SK-N-MC (cell line): ENCODE measurements at regions not wholly inside any gene's neighbourhood (a gene's known extent, or its start where the extent isn't known, plus 50 kb on each side); places are given as distances from the start of the nearest gene placed in this dataset.
A peak's percentile ranks its signal among the peaks of the same experiment; 100 is the strongest.
"Not testable (repeated sequence)": the region's sequence is repeated elsewhere in the genome, so short reads cannot be mapped to it uniquely, and the experiment has no call there.

ENCODE experiments used
- DNase-seq: peaks from one replicate; pipeline ENCODE4 v3.0.0-alpha.2; 2011; ENCODE audit warnings: low read depth, low spot score
- H3K27ac ChIP-seq: fragments of 200-600 bp; sonication (generic); 2 replicates; pipeline ENCODE4 v1.5.1; 2016; ENCODE audit warnings: mixed run types
- H3K36me3 ChIP-seq: fragments of 200-600 bp; sonication (generic); 2 replicates; pipeline ENCODE4 v1.6.1; 2017; ENCODE audit warnings: antibody characterized with exemption, low read length, mixed read lengths; ENCODE audit not compliant: insufficient read depth
- H3K4me3 ChIP-seq: fragments of 200-600 bp; sonication (generic); 2 replicates; pipeline ENCODE4 v1.5.1; 2016
- H3K9ac ChIP-seq: fragments of 200-600 bp; sonication (generic); 2 replicates; pipeline ENCODE4 v1.8.0; 2017; ENCODE audit warnings: mixed run types, mixed read lengths; ENCODE audit not compliant: insufficient read length
- H3K9me3 ChIP-seq: fragments of 200-600 bp; sonication (generic); 2 replicates; pipeline ENCODE4 v1.6.1; 2017; ENCODE audit warnings: low read depth, mild to moderate bottlenecking, antibody characterized with exemption, low read length, moderate library complexity, mixed read lengths
- EZH2 ChIP-seq: fragments of 200-600 bp; sonication (generic); IDR thresholded peaks from one replicate; pipeline ENCODE4 v1.6.1; 2017; ENCODE audit warnings: antibody characterized with exemption
- FOXP2 ChIP-seq: optimal IDR thresholded peaks from 2 replicates; pipeline ENCODE3; 2011; ENCODE audit warnings: mild to moderate bottlenecking, moderate library complexity; ENCODE audit not compliant: insufficient read depth; ENCODE audit errors: extremely low read length, control extremely low read depth
- POLR2AphosphoS5 ChIP-seq: IDR thresholded peaks from 2 replicates; pipeline ENCODE4 v1.6.1; 2012; ENCODE audit warnings: mild to moderate bottlenecking, low read depth, low read length, borderline replicate concordance

DNA sequence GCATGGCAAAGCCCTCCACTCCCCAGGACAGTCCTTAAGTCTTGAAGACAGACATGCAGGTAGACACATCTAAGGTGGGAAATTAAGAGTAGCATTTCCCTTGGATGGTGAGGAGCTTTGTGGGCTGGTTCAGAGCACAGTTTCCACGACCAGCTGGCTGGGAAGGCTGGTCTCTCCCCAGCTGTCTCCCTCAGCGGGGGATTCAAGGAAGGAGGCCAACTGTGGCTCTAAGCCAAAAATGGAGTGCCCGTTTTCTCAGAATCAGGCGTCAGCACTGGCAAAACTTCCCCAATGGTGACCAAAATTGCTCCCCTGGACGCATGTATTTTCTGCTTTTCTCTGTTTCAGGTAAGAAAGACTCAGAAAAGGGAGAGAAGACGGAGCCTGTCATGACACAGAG is 230.6 kb upstream of the FZD8 start:
- no peak for DNase-seq
- no peak overlapping the region for H3K4me3 ChIP-seq
- no peaks in the 10 kb centered on the region for H3K9me3 ChIP-seq
- H3K36me3 ChIP-seq = no peaks in the 10 kb centered on the region
- H3K27ac ChIP-seq = peak overlapping the region; percentile 82
- TF ChIP-seq POLR2AphosphoS5 (no peak), EZH2 (no peak), FOXP2 (no peak)
- H3K9ac ChIP-seq = no peak overlapping the region

DNA sequence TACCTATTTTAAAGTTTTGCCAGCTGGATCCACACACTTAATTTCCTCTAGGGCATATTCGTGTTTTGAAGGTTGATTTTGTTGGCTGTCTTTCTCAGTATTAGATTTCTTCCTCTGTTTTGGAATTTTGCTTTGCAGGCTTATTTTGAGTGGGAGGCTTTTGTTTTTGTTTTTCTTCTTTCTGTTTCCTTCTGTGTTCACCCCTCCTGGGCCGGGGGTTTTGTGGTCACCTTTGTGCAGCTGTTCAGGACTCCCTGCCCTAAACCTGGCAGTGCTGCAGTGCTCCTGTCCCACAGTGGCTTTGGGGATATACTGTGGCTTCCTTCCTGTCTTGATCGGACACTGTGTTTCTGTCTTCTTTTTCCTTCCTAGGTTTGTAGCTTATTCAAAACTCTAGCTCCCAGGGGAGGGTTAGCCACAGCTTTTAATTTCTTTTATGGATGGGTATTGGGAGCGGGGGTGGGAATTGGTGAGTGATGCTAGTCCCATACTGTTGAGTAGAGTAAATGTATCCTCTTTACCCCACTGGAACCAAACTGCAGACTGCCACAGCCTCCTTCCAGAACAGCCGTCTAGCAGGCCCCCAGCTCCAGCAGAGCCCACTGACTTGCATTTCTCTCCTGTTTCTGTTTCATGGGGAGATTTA is 228.7 kb upstream of the FZD8 start:
- H3K9me3 ChIP-seq = no peaks in the 10 kb centered on the region
- no peaks in the 10 kb centered on the region for H3K36me3 ChIP-seq
- TF ChIP-seq FOXP2 (no peak), EZH2 (no peak), POLR2AphosphoS5 (no peak)
- H3K27ac ChIP-seq = peak overlapping the region; percentile 82; the same call in 1 of the 2 replicates
- no peak for DNase-seq
- H3K4me3 ChIP-seq = no peak overlapping the region
- H3K9ac ChIP-seq = no peak overlapping the region

- H3K4me3 ChIP-seq, H3K9me3 ChIP-seq, DNase-seq: not testable (repeated sequence)
Observed at GRCh38 chr10:35858676-35859283, 216.7 kb upstream of the FZD8 start.

GRCh38 chr10:35857860-35858259 is 215.8 kb upstream of the FZD8 start:
- H3K9me3 ChIP-seq = no peaks in the 10 kb centered on the region
- TF ChIP-seq EZH2 = no peak
- TF ChIP-seq POLR2AphosphoS5 = no peak
- TF ChIP-seq FOXP2 = no peak
- H3K4me3 ChIP-seq = no peak overlapping the region
- no peak for DNase-seq
- no peak overlapping the region for H3K27ac ChIP-seq
- H3K36me3 ChIP-seq = no peaks in the 10 kb centered on the region
- H3K9ac ChIP-seq = no peak overlapping the region

More at GRCh38 chr10:35858676-35859283, 216.7 kb upstream of the FZD8 start:
- not testable (repeated sequence) for H3K27ac ChIP-seq, H3K36me3 ChIP-seq, H3K9ac ChIP-seq

GRCh38 chr10:35855155-35855947 is 213.3 kb upstream of the FZD8 start:
- no peaks in the 10 kb centered on the region for H3K9me3 ChIP-seq
- H3K4me3 ChIP-seq = no peak overlapping the region
- TF ChIP-seq EZH2 (no peak), FOXP2 (no peak)
- DNase-seq = no peak
- H3K9ac ChIP-seq = no peak overlapping the region
- no peak overlapping the region for H3K27ac ChIP-seq
- H3K36me3 ChIP-seq = no peaks in the 10 kb centered on the region

DNA sequence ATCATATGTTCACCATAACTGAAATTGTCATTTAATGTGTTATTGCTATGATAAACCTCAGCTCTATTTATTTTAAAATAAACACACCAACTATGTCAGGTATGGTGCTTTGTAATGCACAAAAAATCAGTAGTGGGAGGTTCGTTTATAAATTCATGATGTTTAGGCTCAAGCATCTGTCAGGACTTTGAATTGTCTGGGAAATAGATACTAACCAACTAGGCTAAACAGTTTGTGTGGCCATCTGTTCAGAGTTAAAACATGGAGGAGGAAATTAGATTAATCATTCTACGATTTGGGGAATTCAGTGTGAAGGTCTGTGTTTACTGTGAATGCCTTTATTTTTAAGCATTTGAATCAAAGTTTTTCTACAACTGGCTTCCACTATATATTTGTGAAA is 212.6 kb upstream of the FZD8 start:
- TF ChIP-seq FOXP2 (no peak), POLR2AphosphoS5 (no peak), EZH2 (no peak)
- Histone ChIP-seq H3K4me3 (no peak overlapping the region), H3K9ac (no peak overlapping the region), H3K9me3 (no peaks in the 10 kb centered on the region), H3K36me3 (no peaks in the 10 kb centered on the region), H3K27ac (no peak overlapping the region)
- DNase-seq = no peak

- TF ChIP-seq EZH2 (no peak), FOXP2 (no peak), POLR2AphosphoS5 (no peak)
- H3K9me3 ChIP-seq = no peaks in the 10 kb centered on the region
- no peak overlapping the region for H3K4me3 ChIP-seq
- no peak overlapping the region for H3K9ac ChIP-seq
- no peak for DNase-seq
- H3K36me3 ChIP-seq = no peaks in the 10 kb centered on the region
- no peak overlapping the region for H3K27ac ChIP-seq
Observed at GRCh38 chr10:35852721-35853120, 210.6 kb upstream of the FZD8 start.

DNA sequence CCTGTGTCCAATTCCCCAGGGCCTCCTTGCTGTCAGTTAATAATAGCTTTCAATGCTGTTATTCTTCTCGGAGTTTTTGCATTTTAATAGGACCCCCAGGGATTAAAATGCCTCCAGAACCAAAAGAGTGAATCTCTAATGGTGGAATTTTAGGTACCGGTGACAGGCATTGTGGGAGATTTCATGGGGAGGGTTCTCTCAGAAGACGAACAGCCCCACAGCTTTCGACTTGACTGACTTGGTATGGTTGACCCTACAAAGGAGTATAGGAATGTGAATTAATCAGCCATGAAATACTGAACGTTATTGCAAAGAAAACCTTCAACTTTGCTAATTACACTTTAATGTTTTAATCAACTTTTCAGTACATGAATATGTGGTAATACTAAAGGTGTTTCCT is 206.3 kb upstream of the FZD8 start:
- Histone ChIP-seq H3K9me3 (no peaks in the 10 kb centered on the region), H3K9ac (no peak overlapping the region), H3K36me3 (no peaks in the 10 kb centered on the region), H3K4me3 (no peak overlapping the region), H3K27ac (no peak overlapping the region)
- no peak for DNase-seq
- TF ChIP-seq POLR2AphosphoS5 (no peak), EZH2 (no peak), FOXP2 (no peak)

- H3K9me3 ChIP-seq = no peaks in the 10 kb centered on the region
- no peaks in the 10 kb centered on the region for H3K36me3 ChIP-seq
- no peak for DNase-seq
- TF ChIP-seq EZH2 (no peak), FOXP2 (no peak), POLR2AphosphoS5 (no peak)
- no peak overlapping the region for H3K27ac ChIP-seq
- no peak overlapping the region for H3K9ac ChIP-seq
- H3K4me3 ChIP-seq = no peak overlapping the region
Observed at GRCh38 chr10:35844686-35845085, 202.6 kb upstream of the FZD8 start.
